GM21367 (cell line): ENCODE measurements at regions not wholly inside any gene's neighbourhood (a gene's known extent, or its start where the extent isn't known, plus 50 kb on each side); places are given as distances from the start of the nearest gene placed in this dataset.

Source experiments
- ATAC-seq: cut with Tn5 transposase; IDR thresholded peaks from one replicate; pipeline ENCODE4 v1.9.1; 2021; ENCODE audit not compliant: unreplicated experiment

DNA sequence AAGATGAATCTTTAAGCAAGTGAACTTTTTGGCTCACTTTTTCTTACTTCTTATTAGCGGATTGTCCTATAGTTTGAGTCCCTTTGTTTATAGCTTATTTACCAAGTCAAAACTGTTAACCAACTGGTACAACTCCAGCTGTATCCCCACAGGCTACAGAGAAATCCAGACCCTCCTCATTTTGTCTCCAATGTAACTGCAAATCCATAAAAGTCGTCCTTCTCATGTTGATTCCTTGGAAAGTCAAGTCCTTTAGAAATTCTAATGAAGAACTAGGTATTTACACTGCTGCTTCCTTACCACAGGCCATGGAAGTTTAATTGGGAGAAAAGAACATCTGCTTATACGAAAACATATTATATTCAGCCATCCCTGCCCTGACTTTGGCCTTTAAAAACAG, 729.1 kb upstream of the NRSN1 start:
- no peak for ATAC-seq

DNA sequence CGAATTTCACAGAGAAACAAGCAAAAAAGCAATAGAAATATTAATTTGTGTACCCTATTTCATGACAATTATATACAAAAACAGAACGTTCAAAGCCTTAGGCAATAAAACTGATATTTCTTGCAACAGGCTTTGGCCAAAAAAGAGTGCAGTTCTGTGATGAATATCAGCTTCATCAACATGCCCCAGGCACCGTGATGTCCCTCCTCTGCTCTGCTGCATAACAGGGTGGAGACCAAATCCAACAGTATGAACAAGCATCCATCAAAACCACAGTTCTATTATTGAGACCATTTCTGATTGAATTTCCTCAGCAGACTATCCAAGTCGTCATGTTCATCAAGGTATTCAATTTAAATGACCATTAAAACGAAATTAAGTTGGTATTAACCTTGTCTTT, 722.6 kb upstream of the NRSN1 start:
- ATAC-seq, result no peak

DNA sequence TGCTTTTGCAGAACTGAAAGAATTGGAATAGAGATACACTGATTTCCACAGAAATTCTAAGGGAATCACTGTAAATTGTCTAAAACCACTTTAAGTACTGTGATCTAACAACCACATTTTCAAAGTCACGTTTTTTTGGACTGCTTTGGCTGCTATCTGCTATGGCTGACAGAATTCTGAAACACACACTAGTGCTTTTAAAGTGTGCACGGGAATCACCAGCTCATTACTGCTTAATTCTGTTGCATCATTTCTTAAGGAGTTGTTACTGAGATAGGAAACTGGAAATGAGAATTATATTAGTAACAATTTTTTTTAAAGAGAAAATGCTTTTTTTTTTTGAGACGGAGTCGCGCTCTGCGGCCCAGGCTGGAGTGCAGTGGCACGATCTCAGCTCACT, 716.5 kb upstream of the NRSN1 start:
- no peak for ATAC-seq

DNA sequence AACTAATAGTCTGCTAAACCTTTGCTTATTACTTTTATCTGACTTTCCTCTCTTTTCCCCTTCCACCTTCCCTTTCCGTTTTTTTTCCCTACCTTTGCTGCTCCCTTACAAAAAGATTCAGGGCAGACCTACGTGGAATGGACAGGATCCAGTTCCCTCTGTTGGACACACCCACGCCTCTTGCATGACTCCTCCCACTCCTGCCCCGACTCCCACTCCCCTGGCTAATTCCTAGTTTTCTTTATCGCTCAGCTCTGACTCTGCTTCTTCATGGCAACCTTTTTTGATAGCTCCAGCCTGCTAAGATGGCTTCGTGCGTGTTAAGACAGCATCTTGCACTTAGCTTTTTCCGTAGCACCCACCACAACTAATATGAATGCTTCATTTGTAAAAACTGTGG, 715.6 kb upstream of the NRSN1 start:
- no peak for ATAC-seq

DNA sequence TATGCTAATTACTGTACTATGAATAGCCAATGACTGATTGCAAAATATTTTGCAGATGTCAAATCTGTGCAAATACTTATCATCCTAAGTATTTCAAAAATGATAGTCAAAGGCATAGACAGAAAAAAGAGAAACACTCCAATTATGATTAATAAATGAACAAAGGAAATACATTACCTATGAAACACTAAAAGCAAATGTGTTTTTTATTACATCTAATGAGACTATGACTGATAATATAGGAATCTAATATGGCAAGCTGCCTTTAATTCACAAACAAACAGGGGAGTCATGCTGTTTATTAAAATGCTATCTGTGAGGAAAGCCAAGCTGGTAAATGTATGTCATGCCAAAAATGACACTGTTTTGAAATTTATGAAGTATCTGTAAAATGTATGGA, 713.2 kb upstream of the NRSN1 start:
- no peak for ATAC-seq

DNA sequence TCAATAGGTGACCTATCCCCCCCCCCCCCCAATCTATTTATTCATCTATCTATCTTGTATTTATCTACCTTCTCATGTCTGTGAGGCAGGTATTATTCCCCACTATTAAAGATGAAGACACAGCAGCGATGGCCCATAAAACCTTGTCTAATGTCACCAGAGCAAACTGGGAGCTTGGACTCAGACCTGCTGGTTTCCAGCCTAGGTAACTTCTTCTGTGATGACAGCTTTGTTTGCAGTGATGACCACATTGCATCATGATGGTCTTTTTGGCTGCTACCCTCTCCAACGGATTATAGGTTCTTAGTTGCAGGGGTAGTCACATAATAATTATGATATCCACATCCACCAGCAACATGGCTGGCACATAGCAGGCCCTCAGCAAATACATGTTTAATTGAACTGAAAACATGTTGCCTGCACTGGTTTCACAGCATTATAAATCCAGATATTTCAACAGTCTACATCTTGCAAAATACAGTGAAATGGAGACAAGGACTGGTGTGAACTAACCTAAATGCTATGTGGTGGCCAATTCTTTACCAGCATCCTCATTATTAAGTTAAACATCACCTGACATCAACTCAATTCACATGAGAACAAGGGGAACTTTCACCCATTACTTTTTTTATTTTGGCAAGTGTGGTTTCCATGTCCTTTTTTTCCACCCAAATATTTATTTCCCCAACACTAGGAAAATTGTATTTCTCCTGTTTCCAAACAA, 712.5 kb upstream of the NRSN1 start:
- no peak for ATAC-seq

DNA sequence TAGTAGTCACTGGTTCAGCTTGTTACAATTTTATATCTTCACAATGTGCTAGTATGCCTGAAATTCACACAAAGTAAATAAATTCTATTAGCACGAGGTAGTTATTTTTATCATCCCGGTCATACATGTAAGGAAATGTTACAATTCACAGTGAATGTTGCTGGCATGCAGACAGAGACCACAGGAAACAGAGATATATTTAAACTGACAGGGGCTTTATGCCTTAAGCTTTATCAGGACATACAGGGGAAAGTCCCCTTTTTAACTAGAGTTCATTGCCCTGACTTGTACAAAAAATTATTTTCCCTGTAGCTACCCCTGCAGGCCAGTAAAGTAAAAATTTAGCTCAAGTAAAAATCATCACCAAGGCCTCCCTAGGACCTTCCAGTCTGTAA, 712.0 kb upstream of the NRSN1 start:
- ATAC-seq, result no peak

DNA sequence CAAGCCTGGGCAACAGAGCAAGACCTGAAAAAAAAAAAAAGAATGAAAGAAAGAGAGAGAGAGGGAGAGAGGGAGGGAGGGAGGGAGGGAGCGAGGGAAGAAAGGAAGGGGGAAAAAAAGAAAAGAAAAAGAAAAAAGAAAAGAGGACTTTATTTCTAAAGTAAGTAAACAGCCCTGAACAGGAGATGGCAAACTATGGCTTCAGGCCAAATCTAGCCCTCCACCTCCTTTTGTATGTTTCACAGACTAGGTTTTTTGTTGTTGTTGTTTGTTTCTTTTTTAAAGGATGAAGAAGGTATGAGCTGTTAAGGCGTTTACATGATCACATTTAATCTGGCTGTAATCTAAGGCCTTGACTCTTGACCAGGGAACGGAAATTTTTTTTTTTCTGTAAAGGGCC, 711.1 kb upstream of the NRSN1 start:
- ATAC-seq, result no peak

DNA sequence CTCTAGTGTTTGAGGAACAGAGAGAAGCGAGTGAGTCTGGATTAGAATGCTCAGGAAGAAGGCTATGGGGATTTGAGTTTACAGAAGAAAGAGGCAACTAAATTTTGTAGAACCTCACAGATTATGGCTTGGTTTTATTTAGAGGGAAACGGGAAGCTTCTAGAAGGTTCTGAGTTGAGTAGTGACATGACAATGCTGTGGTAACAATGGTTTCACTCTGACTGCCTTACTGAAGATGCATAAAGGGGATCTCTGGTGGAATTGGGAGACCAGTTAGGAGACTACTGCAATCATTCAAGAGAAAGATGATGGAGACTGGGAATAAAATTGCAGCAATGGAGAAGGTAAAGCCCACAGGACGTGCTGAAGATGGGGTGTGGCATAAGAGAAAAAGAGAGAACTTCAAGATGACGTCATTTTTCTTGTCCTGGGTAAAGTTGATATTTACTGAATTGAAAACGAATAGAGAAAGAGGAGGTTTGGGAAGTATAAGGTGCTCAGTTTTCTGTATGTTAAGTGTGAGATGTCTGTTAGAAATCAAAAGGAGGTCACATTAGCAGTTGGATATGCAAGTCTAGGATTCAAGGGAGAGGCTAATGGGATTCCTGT, 710.1 kb upstream of the NRSN1 start:
- ATAC-seq, result no peak

DNA sequence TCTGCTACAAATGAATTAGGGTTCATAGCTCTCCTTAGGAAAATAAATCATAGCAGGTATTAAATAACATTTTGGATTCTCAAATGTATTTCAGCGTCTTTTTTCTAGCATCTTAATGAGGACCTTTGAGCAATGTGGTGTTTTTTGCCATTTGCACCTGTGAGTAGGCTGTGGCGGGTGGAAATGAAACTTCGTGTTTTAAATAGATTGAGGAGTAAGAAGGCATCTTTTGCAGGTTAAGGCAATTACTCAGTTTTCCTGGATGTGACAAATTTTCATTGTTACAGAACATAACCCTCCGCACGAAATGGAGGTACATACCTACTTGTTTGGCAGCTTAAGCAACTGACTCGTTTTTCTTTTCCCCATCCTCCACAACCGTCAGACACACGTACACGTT, 708.9 kb upstream of the NRSN1 start:
- ATAC-seq, result no peak

DNA sequence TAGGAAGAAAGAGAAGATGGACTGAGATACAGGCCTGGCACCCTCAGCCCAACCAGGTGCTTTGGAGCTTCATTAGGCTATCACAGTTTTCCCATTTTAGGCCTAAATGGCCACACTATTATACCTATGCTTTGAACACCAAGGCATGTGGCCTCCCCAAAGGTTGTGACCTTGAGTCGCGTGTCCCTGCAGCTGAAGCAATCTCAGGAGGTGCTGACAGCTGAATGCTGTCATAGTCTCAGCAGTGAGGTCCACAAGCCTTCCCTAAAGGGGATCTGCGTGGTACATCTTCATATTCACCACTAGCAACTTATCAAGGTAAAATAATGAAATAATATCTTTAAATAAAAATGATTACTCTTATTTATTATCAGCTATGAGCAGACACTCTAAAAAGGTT, 707.9 kb upstream of the NRSN1 start:
- no peak for ATAC-seq

DNA sequence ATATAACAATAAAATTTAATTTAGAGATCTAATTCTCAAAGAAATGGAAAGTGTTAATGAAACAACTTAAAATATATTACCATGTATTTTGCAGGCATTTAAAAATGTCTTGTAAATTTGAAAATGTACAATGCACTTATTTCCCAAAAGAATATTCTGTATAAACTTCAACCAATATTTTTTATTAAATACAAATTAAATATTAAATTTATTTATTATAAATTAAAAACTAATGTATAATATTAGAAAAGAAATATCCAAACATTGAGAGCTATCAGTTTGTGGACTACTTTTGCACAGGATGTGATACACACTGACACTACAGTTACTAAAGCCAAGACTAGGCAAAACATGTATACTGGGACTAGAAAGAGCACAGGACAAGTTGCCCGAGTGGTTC, 707.0 kb upstream of the NRSN1 start:
- ATAC-seq, result no peak

DNA sequence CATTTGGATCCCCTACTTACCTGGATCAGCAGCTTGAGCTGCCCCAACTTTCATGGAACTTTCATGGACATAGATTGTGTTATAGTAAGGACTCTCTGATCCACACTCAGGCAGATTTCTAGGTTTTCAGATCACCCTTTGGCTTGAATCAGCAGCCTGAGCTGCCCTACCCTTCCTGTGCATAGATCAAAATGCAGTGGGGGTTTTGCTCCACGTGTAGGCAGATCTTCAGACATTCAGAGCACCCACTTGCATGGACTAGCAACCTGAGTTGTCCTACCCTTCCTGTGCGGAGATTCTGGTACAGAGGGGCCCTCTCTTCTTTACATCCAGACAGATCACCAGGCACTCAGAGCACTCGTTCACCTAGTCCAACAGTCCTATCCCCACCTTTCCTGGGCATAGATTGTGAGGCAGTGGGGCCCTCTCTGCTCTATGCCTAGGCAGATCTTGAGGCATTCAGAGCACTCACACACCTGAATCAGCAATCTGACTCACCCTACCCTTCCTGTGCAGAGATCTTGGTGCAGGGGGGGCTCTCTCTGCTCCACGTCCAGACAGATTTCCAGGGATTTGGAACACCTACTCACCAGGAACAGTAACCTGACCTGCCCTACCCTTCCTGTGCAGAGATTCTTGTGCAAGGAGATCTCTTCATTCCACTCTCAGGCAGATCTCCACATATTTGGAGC, 705.2 kb upstream of the NRSN1 start:
- no peak for ATAC-seq

DNA sequence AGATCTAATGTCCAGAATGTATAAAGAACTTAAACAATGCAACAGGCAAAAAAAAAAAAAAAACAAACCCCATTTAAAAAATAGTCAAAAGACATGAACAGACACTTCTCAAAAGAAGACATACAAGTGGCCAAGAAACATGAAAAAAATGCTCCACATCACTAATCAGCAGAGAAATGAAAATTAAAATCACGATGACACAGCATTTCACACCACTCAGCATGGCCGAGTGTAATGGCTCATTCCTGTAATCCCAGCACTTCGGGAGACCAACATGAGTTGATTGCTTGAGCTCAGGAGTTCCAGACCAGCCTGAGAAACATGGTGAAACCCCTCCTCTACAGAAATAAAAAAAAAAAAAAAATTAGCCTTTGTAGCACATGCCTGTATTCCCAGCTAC, 701.4 kb upstream of the NRSN1 start:
- ATAC-seq, result no peak

DNA sequence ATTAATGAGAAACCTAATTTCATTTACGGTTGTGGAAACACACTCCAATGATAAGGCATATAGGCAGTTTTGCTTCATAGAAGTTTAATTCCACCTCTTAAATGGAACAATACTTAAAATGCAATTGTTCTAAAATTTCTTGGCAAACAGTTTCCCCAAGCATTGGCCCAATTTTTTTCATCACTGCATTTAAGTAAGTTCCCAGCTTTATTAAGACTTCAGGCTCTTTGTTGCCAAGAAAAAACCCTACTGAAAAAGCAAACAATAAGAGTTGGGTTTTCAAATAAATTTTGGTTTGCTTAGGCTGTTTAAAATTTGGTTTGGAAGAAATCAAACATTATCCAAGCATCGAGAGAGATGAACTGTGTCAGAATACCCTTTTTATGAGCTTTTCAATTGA, 690.9 kb upstream of the NRSN1 start:
- ATAC-seq, result no peak

DNA sequence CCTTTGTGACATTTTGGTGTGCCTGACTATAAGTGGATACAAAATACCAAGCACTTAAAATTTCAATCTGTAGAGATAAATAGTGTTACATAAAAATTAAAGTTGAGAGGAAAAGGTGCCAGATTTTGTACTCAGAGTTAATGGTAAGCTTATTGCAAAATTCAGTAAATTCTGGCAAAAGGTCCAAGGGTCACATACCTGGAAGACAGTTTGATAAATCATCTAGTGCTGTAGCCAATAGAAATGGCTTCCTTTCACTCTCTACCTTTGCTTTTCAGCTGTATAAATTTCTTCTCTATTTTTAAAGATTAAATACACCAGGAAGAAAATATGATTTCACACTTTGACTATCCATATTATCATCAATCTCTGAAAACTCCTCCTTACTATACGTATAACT, 690.2 kb upstream of the NRSN1 start:
- ATAC-seq, result no peak

DNA sequence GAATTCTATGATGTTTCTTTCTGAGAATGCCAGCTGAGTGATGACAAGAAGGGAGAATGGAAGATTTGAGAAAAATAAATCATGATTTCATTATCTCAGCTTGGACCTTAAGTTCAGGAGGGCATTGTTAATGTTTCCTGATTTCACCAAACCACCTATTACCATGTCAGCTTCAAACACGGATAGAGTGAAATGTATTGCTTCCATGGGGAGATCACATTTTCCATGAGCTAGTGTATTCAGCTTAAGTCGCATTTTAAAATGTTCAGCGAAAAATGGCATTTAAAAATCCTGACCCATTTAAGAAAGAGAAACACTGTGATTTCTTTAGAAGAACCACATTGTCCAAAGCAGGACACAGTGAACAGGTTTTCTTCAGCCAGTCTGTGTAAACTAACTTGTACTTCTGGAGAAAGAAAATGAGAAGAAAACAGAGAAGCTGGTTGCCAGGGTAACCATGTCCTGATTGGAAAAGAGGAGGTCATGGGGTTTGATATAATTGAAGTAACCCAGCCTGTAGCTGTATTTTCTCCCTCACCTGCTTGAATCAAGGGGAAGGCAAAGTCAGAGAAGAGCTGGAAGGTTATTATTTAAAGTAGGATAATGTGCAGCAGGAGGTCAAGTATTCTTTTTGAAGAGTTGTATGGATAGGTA, 684.1 kb upstream of the NRSN1 start:
- ATAC-seq, result no peak

DNA sequence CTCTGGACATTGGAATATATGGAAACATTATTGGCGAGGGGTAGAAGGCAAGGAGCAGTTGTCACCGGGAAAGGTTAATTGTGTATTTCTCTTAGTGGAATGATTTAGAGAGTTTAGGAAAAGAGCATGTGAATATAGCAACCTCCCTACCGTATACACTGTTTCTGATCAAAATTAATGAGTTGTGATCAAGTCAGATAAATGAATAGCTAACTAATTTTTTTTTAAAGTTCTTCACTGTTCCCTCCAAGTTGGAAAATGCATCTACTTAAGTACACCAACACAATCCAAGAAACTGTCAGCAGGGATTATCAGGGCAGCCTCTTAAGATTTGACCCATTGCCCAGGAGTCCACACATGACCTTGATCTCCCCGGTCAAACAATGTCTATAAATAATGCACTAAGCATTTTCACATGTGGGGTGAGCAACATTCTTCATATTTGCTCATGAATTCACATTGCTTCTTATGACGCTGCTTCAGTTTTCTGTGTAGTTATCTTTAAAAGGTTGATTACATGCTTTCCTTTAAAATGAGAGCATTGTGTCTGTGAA, 680.8 kb upstream of the NRSN1 start:
- no peak for ATAC-seq

DNA sequence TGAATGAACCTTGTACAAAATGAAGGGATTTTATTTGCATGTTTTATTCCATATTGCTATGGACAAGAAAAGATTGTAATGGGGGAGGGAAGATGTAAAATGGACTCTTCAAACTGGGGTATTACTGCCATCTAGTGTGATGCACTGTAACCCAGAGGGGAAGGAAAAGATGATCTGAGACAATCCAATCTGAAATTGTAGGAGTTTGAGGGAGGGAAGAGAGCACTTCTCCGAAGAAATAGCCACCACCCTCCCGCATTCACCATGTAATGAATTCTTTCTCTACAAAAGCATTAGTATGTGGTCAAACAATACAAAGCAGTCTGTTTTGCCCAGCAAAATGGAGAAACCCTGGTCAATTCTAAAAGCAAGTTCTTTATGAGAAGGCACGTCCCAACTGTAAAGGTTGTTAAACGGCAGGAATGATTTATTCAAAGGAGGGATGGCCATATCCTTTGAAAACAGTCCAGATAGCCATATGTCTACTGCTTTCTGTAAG, 679.5 kb upstream of the NRSN1 start:
- no peak for ATAC-seq

DNA sequence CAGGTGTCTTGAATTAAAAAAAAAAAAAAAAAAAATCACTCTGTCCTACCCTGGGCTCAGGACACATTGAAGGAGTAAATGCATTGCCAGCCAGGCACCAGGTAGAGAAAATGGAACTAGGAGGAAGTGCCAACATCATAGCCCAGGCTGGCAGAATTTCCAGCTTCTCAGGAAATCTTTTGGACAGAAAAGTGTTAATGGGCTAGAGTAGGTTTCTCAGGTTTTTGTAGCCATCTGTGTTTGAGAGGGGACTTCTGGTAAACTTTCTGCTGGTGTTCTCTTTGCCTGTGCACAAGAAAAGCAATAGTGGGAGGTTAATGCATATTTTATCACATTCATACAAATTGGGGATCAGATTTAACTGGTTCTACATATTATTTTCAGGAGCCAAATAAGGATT, 678.3 kb upstream of the NRSN1 start:
- ATAC-seq, result no peak

DNA sequence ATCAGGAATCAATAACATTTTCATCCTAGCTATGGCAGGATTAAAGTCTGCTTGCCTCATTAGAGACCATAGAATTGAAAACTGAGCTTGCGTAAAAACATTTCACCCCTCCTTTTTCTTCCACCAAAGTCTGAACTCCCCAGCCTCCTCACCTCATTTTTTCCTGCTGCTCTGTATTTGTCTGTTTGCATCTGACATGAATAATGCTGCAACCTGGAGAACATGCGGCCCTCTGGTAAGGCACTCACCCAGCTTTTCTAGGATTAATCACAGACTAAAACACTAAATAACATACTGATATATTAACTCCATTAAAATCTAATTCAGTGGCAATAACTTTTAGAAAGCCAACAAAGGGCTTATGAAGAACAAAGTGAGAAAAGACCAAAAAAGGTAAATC, 677.7 kb upstream of the NRSN1 start:
- ATAC-seq, result no peak
